GM21447 (cell line): ENCODE measurements at regions not wholly inside any gene's neighbourhood (a gene's known extent, or its start where the extent isn't known, plus 50 kb on each side); places are given as distances from the start of the nearest gene placed in this dataset.
A peak's percentile ranks its signal among the peaks of the same experiment; 100 is the strongest.
"Not testable (repeated sequence)": the region's sequence is repeated elsewhere in the genome, so short reads cannot be mapped to it uniquely, and the experiment has no call there.

Source experiments
- ATAC-seq: cut with Tn5 transposase; IDR thresholded peaks from one replicate; pipeline ENCODE4 v1.9.1; 2021; ENCODE audit not compliant: unreplicated experiment

GRCh38 chr5:81830596-81830995 is 79.7 kb upstream of the SSBP2 start:
- peak; percentile 67 for ATAC-seq

- no peak for ATAC-seq
Observed at GRCh38 chr5:81829242-81829641, 78.3 kb upstream of the SSBP2 start.

GRCh38 chr5:81827500-81827899 is 76.6 kb upstream of the SSBP2 start:
- ATAC-seq: no peak

GRCh38 chr5:81826128-81826527 is 75.2 kb upstream of the SSBP2 start:
- ATAC-seq: no peak

GRCh38 chr5:81825237-81825636 is 74.3 kb upstream of the SSBP2 start:
- ATAC-seq: no peak

- ATAC-seq: not testable (repeated sequence)
Observed at GRCh38 chr5:81823736-81824135, 72.8 kb upstream of the SSBP2 start.

- no peak for ATAC-seq
Observed at GRCh38 chr5:81820863-81821262, 70.0 kb upstream of the SSBP2 start.

- ATAC-seq: no peak
Observed at GRCh38 chr5:81820318-81820636, 69.4 kb upstream of the SSBP2 start.

GRCh38 chr5:81819556-81820317 is 68.8 kb upstream of the SSBP2 start:
- no peak for ATAC-seq

- ATAC-seq: no peak
Observed at GRCh38 chr5:81817980-81818379, 67.1 kb upstream of the SSBP2 start.

GRCh38 chr5:81817086-81817485 is 66.2 kb upstream of the SSBP2 start:
- no peak for ATAC-seq

GRCh38 chr5:81815321-81815720 is 64.4 kb upstream of the SSBP2 start:
- ATAC-seq: no peak

GRCh38 chr5:81808106-81808505 is 57.2 kb upstream of the SSBP2 start:
- ATAC-seq: no peak

- ATAC-seq: no peak
Observed at GRCh38 chr5:81805086-81805485, 54.2 kb upstream of the SSBP2 start.

- ATAC-seq: no peak
Observed at GRCh38 chr5:81803812-81804211, 52.9 kb upstream of the SSBP2 start.

- ATAC-seq: no peak
Observed at GRCh38 chr5:81802625-81803024, 51.7 kb upstream of the SSBP2 start.

GRCh38 chr5:81802020-81802419 is 51.1 kb upstream of the SSBP2 start:
- no peak for ATAC-seq

GRCh38 chr5:81800797-81801196 is 49.9 kb upstream of the SSBP2 start:
- no peak for ATAC-seq
